Globus pallidus (tissue), 1 donor: ENCODE measurements at regions not wholly inside any gene's neighbourhood (a gene's known extent, or its start where the extent isn't known, plus 50 kb on each side); places are given as distances from the start of the nearest gene placed in this dataset.

Source experiments
- DNase-seq: peaks from one replicate; pipeline ENCODE4 v3.0.0-alpha.2; 2015; ENCODE audit warnings: low spot score

DNA sequence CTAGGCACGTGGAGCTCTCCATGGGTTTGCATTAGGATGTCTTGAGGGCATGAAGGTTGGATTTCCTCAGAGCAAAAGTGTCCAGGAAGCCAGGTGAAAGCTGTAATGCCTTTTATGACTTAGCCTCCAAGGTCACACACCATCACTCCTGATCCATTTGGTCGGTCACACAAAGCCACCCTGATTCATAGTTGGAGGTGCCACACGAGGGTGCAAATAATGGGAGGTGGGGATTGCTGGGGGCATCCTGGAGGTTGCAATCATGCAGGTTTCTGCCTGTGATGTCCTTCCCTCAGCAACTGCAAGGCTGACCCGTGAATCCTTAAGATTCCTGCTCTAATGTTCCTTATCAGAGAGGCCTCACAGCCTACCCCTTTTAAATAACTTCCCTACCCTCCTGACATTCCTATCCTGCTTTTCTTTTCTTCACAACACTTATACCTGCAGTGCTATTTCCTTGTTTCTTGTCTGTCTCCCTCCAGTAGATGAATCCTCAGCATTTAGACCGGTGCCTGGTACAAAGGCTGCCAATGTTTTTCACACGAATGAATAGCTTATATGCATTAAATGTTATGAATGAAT is 97.1 kb downstream of the LIPG start:
- no peak for DNase-seq

- DNase-seq, result no peak
Measured at GRCh38 chr18:49656073-49656692, 94.3 kb downstream of the LIPG start.

DNA sequence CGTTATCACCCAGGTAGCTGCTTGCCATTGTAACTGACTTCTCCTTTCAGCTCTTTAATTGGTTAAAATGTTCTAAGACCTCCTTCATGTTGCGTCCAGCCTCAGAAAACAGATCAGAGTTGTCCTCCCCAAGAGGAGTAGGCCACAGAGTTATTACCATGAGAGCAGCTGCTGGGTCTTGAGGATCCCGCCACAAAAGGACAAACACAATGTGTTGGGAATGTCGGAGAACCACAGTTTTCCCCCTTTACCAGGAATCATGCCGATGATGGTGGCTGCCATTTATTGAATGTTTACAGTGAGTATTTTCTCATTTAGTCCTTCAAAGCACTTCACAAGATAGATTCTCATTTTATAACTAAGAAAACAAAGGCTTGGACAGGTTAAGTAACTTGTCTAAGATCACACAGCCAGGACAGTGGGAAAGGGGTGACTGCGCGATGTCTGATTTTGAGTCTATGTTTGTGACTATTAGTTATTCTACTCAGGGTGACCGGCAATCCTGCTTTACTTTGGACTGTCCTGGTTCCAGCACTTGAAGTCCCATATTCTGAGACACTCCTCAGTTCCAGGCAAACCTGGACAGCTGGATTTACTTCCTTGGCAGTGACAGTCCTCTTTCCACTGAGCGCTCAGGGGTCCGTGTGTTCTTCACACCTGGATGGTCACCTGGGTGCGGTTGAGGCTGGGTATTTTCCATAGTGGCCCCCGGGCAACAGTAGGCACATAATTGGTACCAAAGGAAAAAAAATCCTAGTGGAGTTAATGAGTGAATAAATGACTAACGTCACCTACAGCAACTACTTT is 93.6 kb downstream of the LIPG start:
- no peak for DNase-seq

- DNase-seq, result no peak
Measured at GRCh38 chr18:49654347-49654746, 92.5 kb downstream of the LIPG start.

- DNase-seq, result no peak
Measured at GRCh38 chr18:49652881-49653724, 91.2 kb downstream of the LIPG start.

DNA sequence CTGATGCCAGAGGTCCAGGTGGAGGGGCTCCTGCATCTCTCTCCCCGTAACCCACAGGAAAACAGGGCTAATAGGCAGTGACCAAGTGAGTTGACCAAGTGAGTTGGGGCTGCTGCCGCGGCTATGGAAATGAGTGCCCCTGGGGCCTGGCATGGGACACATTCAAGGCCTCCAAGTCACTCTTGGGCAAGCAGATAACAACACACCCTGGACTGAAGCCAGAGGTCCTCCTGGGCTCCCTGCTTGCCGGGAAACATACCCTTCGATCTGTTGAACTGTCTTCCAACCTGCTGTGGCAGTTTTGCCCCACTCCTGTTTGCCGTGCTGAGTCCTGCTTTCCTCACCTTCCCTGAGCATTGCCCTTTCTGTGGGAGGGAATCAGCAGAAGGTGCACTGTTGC is 89.2 kb downstream of the LIPG start:
- no peak for DNase-seq

DNA sequence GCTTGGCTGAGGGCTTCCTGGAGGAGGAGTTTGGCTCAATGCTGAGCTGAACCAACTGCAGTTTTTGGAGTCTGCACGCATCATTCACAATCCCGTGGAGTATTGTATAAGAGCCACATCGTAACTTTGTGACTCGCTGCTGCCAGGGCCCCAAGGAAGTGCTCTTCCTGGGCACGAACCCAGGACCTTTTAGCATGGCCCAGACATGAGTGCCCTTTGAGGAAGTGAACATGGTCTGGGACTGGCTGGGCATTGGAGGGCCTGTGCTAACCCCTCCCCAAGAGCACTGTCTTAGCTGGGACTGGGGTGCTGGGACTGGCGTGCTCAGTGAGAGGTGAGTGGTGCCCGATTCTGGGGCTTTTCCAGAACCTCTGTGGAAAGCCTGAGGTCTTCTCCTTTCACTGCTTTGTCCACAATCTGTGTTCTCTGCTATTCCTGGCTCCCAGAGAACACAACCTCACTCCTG is 88.6 kb downstream of the LIPG start:
- DNase-seq, result no peak

DNA sequence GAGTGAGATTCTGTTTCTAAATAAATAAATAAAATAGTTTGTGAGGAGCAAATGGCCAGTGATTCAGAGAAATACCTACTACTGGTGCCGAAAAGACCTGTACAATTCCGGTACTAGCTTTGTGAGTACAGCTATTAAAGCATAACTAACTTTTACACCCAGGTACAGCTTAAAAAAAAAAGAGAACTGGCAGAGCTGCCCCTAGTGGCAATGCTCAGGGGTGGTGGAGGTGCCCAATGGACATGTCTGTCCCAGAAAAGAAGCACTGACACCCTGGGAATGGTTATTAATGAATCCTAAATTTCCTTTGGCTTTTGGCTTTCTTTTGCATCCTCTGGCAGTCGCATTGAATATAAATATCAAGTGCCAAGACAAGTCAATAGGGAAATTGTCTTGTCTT is 87.0 kb downstream of the LIPG start:
- DNase-seq, result no peak
